IPS-18c (cell line): ENCODE measurements at regions not wholly inside any gene's neighbourhood (a gene's known extent, or its start where the extent isn't known, plus 50 kb on each side); places are given as distances from the start of the nearest gene placed in this dataset.

Experiments
- H3K4me3 ChIP-seq: 2 replicates; pipeline ENCODE4 v1.7.0; 2013; ENCODE audit warnings: low read depth, mild to moderate bottlenecking, low read length, moderate library complexity; ENCODE audit not compliant: insufficient read depth
- H3K9me3 ChIP-seq: one replicate; pipeline ENCODE4 v1.6.1; 2013; ENCODE audit warnings: mild to moderate bottlenecking, low read length, moderate library complexity; ENCODE audit not compliant: control insufficient read depth, insufficient read depth

- Histone ChIP-seq H3K9me3 (peaks cover 9% of the 10 kb centered on the region), H3K4me3 (no peak overlapping the region)
Observed at GRCh38 chr2:3986530-3987258, 283.3 kb downstream of the DCDC2C start.

GRCh38 chr2:4002841-4003403 lies 299.5 kb downstream of the DCDC2C start:
- no peaks in the 10 kb centered on the region for H3K9me3 ChIP-seq
- H3K4me3 ChIP-seq, result no peak overlapping the region

- H3K4me3 ChIP-seq, result no peak overlapping the region
- H3K9me3 ChIP-seq, result no peaks in the 10 kb centered on the region
Observed at GRCh38 chr2:4012197-4012596, 308.8 kb downstream of the DCDC2C start.

GRCh38 chr2:4018535-4018934 lies 315.2 kb downstream of the DCDC2C start:
- H3K9me3 ChIP-seq, result peaks cover 7% of the 10 kb centered on the region

GRCh38 chr2:4020153-4020552 lies 316.8 kb downstream of the DCDC2C start:
- Histone ChIP-seq H3K4me3 (no peak overlapping the region), H3K9me3 (peaks cover 7% of the 10 kb centered on the region)

More at GRCh38 chr2:4018535-4018934, 315.2 kb downstream of the DCDC2C start:
- H3K4me3 ChIP-seq, result no peak overlapping the region

GRCh38 chr2:4020649-4021048 lies 317.3 kb downstream of the DCDC2C start:
- H3K4me3 ChIP-seq, result no peak overlapping the region

GRCh38 chr2:4024605-4025004 lies 321.2 kb downstream of the DCDC2C start:
- Histone ChIP-seq H3K4me3 (no peak overlapping the region), H3K9me3 (no peaks in the 10 kb centered on the region)

More at GRCh38 chr2:4020649-4021048, 317.3 kb downstream of the DCDC2C start:
- peaks cover 7% of the 10 kb centered on the region for H3K9me3 ChIP-seq

GRCh38 chr2:4029081-4029480 lies 325.7 kb downstream of the DCDC2C start:
- H3K4me3 ChIP-seq, result no peak overlapping the region
- no peaks in the 10 kb centered on the region for H3K9me3 ChIP-seq

GRCh38 chr2:4039896-4040295 lies 336.5 kb downstream of the DCDC2C start:
- Histone ChIP-seq H3K9me3 (peaks cover 6% of the 10 kb centered on the region), H3K4me3 (no peak overlapping the region)

- Histone ChIP-seq H3K9me3 (no peaks in the 10 kb centered on the region), H3K4me3 (no peak overlapping the region)
Observed at GRCh38 chr2:4047961-4048891, 344.9 kb downstream of the DCDC2C start.

- Histone ChIP-seq H3K9me3 (no peaks in the 10 kb centered on the region), H3K4me3 (no peak overlapping the region)
Observed at GRCh38 chr2:4049463-4049862, 346.1 kb downstream of the DCDC2C start.

GRCh38 chr2:4053769-4054493 lies 350.6 kb downstream of the DCDC2C start:
- Histone ChIP-seq H3K4me3 (no peak overlapping the region), H3K9me3 (peaks cover 3% of the 10 kb centered on the region)

GRCh38 chr2:4066217-4066616 lies 362.8 kb downstream of the DCDC2C start:
- no peaks in the 10 kb centered on the region for H3K9me3 ChIP-seq
- H3K4me3 ChIP-seq, result no peak overlapping the region

GRCh38 chr2:4073026-4073569 lies 369.7 kb downstream of the DCDC2C start:
- no peaks in the 10 kb centered on the region for H3K9me3 ChIP-seq
- no peak overlapping the region for H3K4me3 ChIP-seq

GRCh38 chr2:4077017-4077416 lies 373.6 kb downstream of the DCDC2C start:
- no peak overlapping the region for H3K4me3 ChIP-seq
- H3K9me3 ChIP-seq, result no peaks in the 10 kb centered on the region

- Histone ChIP-seq H3K4me3 (no peak overlapping the region), H3K9me3 (no peaks in the 10 kb centered on the region)
Observed at GRCh38 chr2:4085186-4085585, 381.8 kb downstream of the DCDC2C start.
